H1 (cell line): ENCODE measurements at regions not wholly inside any gene's neighbourhood (a gene's known extent, or its start where the extent isn't known, plus 50 kb on each side); places are given as distances from the start of the nearest gene placed in this dataset.

ENCODE experiments used
- CTCF ChIA-PET: fragments of 300-600 bp; sonication (Branson Sonifier 250); formaldehyde crosslinking; loops from one replicate; lab custom pipeline; 2021; ENCODE audit not compliant: partially characterized antibody; lab: Charles Lee
- POLR2A ChIA-PET: fragments of 300-600 bp; sonication (Branson Sonifier 250); formaldehyde crosslinking; loops from one replicate; lab custom pipeline; 2021; ENCODE audit warnings: inconsistent platforms; ENCODE audit not compliant: partially characterized antibody; lab: Charles Lee
- DNase-seq, 2 experiments: peaks; one replicate each; pipeline versions ENCODE4 v3.0.0 to v3.0.0-alpha.2; 2010 to 2022; ENCODE audit warnings: low spot score in 2 of 2, low read depth in 1 of 2, mixed read lengths in 1 of 2
- FAIRE-seq: peaks from 2 replicates; lab custom pipeline; 2011; peaks lifted over from hg19 to GRCh38; lab: Jason Lieb, UNC
- H2AFZ ChIP-seq: 2 replicates; pipeline ENCODE4 v1.8.1; 2012; ENCODE audit warnings: low read length, inconsistent platforms
- H2AK5ac ChIP-seq: 2 replicates; pipeline ENCODE4 v1.6.1; 2013; ENCODE audit warnings: low read depth, low read length
- H2BK120ac ChIP-seq: replicated peaks from 2 replicates; pipeline ENCODE3; 2013; ENCODE audit warnings: low read depth, low read length, inconsistent platforms
- H2BK12ac ChIP-seq: 2 replicates; pipeline ENCODE4 v1.6.1; 2013; ENCODE audit warnings: low read depth, low read length
- H2BK15ac ChIP-seq: 2 replicates; pipeline ENCODE4 v1.6.1; 2013; ENCODE audit warnings: low read length
- H2BK20ac ChIP-seq: 2 replicates; pipeline ENCODE4 v1.6.1; 2013; ENCODE audit warnings: low read length
- H2BK5ac ChIP-seq: 2 replicates; pipeline ENCODE4 v1.6.1; 2013; ENCODE audit warnings: low read depth, low read length
- H3K14ac ChIP-seq: 2 replicates; pipeline ENCODE4 v1.6.1; 2013; ENCODE audit warnings: inconsistent platforms; ENCODE audit not compliant: insufficient read length
- H3K18ac ChIP-seq: 2 replicates; pipeline ENCODE4 v1.6.1; 2013; ENCODE audit warnings: low read length; ENCODE audit errors: extremely low read depth
- H3K23ac ChIP-seq: 2 replicates; pipeline ENCODE4 v1.6.1; 2013; ENCODE audit warnings: inconsistent platforms; ENCODE audit not compliant: insufficient read length
- H3K23me2 ChIP-seq: 2 replicates; pipeline ENCODE4 v1.6.1; 2013; ENCODE audit warnings: low read depth, low read length
- H3K27ac ChIP-seq: 2 replicates; pipeline ENCODE4 v1.6.1; 2011; ENCODE audit warnings: low read depth, low read length, inconsistent platforms
- H3K27me3 ChIP-seq, 4 experiments: replicated peaks in 1 of 4; 1 replicate in 1 of 4; 2 replicates in 3 of 4; pipeline versions ENCODE4 v1.6.1 to v1.8.1; 2011 to 2013; ENCODE audit warnings: low read length in 3 of 4, mild to moderate bottlenecking in 3 of 4, inconsistent platforms in 2 of 4, mixed read lengths in 2 of 4, moderate library complexity in 1 of 4; ENCODE audit not compliant: control insufficient read depth in 3 of 4, insufficient read depth in 3 of 4; ENCODE audit errors: extremely low read depth in 1 of 4
- H3K36me3 ChIP-seq, 4 experiments: 2 replicates each; pipeline versions ENCODE4 v1.6.1 to v1.8.1; 2011 to 2013; ENCODE audit warnings: mild to moderate bottlenecking in 4 of 4, low read length in 3 of 4, moderate library complexity in 2 of 4, control low read depth in 1 of 4, inconsistent platforms in 1 of 4; ENCODE audit not compliant: insufficient read depth in 4 of 4, control insufficient read depth in 2 of 4
- H3K4ac ChIP-seq: replicated peaks from 2 replicates; pipeline ENCODE3; 2013; ENCODE audit warnings: low read length, low read depth, mixed read lengths, inconsistent platforms; ENCODE audit not compliant: insufficient read length
- H3K4me1 ChIP-seq, 4 experiments: replicated peaks in 1 of 4; 1 replicate in 1 of 4; 2 replicates in 3 of 4; pipeline versions ENCODE4 v1.6.1 to v1.8.1; 2011 to 2013; ENCODE audit warnings: low read length in 3 of 4, inconsistent platforms in 2 of 4, mixed read lengths in 1 of 4; ENCODE audit not compliant: insufficient read depth in 4 of 4, control insufficient read depth in 3 of 4
- H3K4me2 ChIP-seq, 2 experiments: 2 replicates each; pipeline versions ENCODE4 v1.6.1 to v1.8.1; 2011 to 2013; ENCODE audit warnings: low read depth in 2 of 2, low read length in 2 of 2, control low read depth in 1 of 2, inconsistent platforms in 1 of 2, mild to moderate bottlenecking in 1 of 2; ENCODE audit not compliant: insufficient read depth in 1 of 2
- H3K4me3 ChIP-seq, 4 experiments: fragments of 200-600, 300-600 bp in 1 of 4; sonication (generic), shearing (Covaris generic), sonication (Bioruptor Twin) in 1 of 4; 2 replicates each; pipeline versions ENCODE4 v1.5.1 to v1.8.1; 2011 to 2016; ENCODE audit warnings: low read length in 4 of 4, low read depth in 3 of 4, control low read depth in 2 of 4, inconsistent platforms in 2 of 4, mild to moderate bottlenecking in 2 of 4, mixed read lengths in 1 of 4, moderate library complexity in 1 of 4; ENCODE audit not compliant: insufficient read depth in 2 of 4; ENCODE audit errors: extremely low read depth in 1 of 4
- H3K56ac ChIP-seq: replicated peaks from 2 replicates; pipeline ENCODE3; 2013; ENCODE audit warnings: low read depth, mild to moderate bottlenecking, mixed read lengths, low read length, inconsistent platforms; ENCODE audit not compliant: insufficient read length
- H3K79me1 ChIP-seq: 2 replicates; pipeline ENCODE4 v1.6.1; 2013; ENCODE audit warnings: low read depth, low read length, control low read depth
- H3K79me2 ChIP-seq, 2 experiments: 2 replicates each; pipeline versions ENCODE4 v1.6.1 to v1.8.1; 2012 to 2013; ENCODE audit warnings: low read length in 2 of 2, mild to moderate bottlenecking in 2 of 2, inconsistent platforms in 1 of 2; ENCODE audit not compliant: insufficient read depth in 2 of 2, control insufficient read depth in 1 of 2
- H3K9ac ChIP-seq, 4 experiments: replicated peaks in 1 of 4; 1 replicate in 1 of 4; 2 replicates in 3 of 4; pipeline versions ENCODE4 v1.6.1 to v1.8.1; 2011 to 2013; ENCODE audit warnings: low read depth in 3 of 4, low read length in 3 of 4, control low read depth in 2 of 4, mild to moderate bottlenecking in 2 of 4, moderate library complexity in 2 of 4, inconsistent platforms in 1 of 4; ENCODE audit errors: extremely low read depth in 1 of 4
- H3K9me3 ChIP-seq, 2 experiments: 2 replicates each; pipeline versions ENCODE4 v1.6.1 to v1.8.1; 2012 to 2013; ENCODE audit warnings: mild to moderate bottlenecking in 2 of 2, moderate library complexity in 2 of 2, control low read depth in 1 of 2, inconsistent platforms in 1 of 2, low read depth in 1 of 2, low read length in 1 of 2, mixed read lengths in 1 of 2; ENCODE audit not compliant: insufficient read depth in 2 of 2
- H4K20me1 ChIP-seq, 2 experiments: replicated peaks in 1 of 2; 2 replicates each; pipeline versions ENCODE3 to v1.8.1; 2011 to 2013; ENCODE audit warnings: inconsistent platforms in 2 of 2, low read length in 2 of 2, mild to moderate bottlenecking in 1 of 2; ENCODE audit not compliant: insufficient read depth in 2 of 2, control insufficient read depth in 1 of 2
- H4K5ac ChIP-seq: 2 replicates; pipeline ENCODE4 v1.6.1; 2013; ENCODE audit warnings: low read length, low read depth, mixed read lengths, inconsistent platforms; ENCODE audit not compliant: insufficient read length
- H4K8ac ChIP-seq: 2 replicates; pipeline ENCODE4 v1.8.0; 2013; ENCODE audit warnings: mild to moderate bottlenecking, moderate library complexity, low read length, inconsistent platforms; ENCODE audit not compliant: insufficient read depth; ENCODE audit errors: extremely low read depth
- H4K91ac ChIP-seq: replicated peaks from 2 replicates; pipeline ENCODE3; 2013; ENCODE audit warnings: low read length, mixed read lengths, inconsistent platforms; ENCODE audit not compliant: insufficient read length
- EGR1 ChIP-seq: IDR thresholded peaks from 2 replicates; pipeline ENCODE4 v1.6.1; 2011; ENCODE audit warnings: low read depth, low read length, borderline replicate concordance

DNA sequence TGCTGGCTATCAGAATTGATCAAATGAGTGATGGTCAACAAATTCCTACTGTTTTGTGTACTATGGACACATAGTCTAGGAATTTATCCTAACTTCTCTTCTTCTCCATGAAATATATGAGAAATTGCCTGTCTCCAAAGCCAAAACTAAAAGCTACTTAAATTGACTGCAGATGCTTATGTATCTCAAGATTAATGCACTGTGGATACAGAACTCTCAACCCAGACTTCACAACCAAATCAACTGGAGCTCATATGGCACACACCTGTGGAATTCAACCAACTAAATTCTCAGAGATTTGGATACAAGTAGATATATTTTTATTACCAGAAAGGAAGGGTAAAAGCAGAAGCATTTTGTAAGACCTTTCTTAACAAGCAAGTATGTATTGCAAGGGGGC lies 566.1 kb downstream of the LTN1 start:
- Histone ChIP-seq H4K5ac (no peak overlapping the region), H3K14ac (no peak overlapping the region), H3K36me3 (no peaks in the 10 kb centered on the region), H3K79me2 (no peaks in the 10 kb centered on the region), H2AFZ (no peak overlapping the region), H3K4me1 (no peaks in the 10 kb centered on the region), H3K9me3 (no peaks in the 10 kb centered on the region), H4K20me1 (no peaks in the 10 kb centered on the region), H3K4me2 (no peak overlapping the region), H3K23me2 (no peaks in the 10 kb centered on the region), H2BK15ac (no peak overlapping the region), H4K91ac (no peak overlapping the region), H3K23ac (no peak overlapping the region), H4K8ac (no peak overlapping the region), H3K4me3 (no peak overlapping the region)
- POLR2A ChIA-PET, result no interaction called here
- no peak for TF ChIP-seq EGR1
- TF ChIP-seq, all 59 proteins: peak for 0
- H3K79me1 ChIP-seq, result no peaks in the 10 kb centered on the region
- no peak overlapping the region for H2AK5ac ChIP-seq
- no peak overlapping the region for H3K4ac ChIP-seq
- H3K27ac ChIP-seq, result no peak overlapping the region
- H2BK5ac ChIP-seq, result no peak overlapping the region
- no peak overlapping the region for H2BK12ac ChIP-seq
- CTCF ChIA-PET, result no interaction called here
- no peak for FAIRE-seq
- no peak overlapping the region for H2BK120ac ChIP-seq
- no peak for DNase-seq
- H3K9ac ChIP-seq, result no peak overlapping the region
- H3K56ac ChIP-seq, result no peak overlapping the region
- no peak overlapping the region for H2BK20ac ChIP-seq
- H3K18ac ChIP-seq, result no peak overlapping the region
- H3K27me3 ChIP-seq, result no peaks in the 10 kb centered on the region
